Stimulated activated CD8-positive, alpha-beta memory T cell treated with anti-CD3 and anti-CD28 coated beads, Interleukin-12 subunit alpha, Interleukin-12 subunit beta, amount 100 ng/mL, for 4 hours (primary cell): ENCODE measurements at regions not wholly inside any gene's neighbourhood (a gene's known extent, or its start where the extent isn't known, plus 50 kb on each side); places are given as distances from the start of the nearest gene placed in this dataset.

Experiments
- DNase-seq: peaks from one replicate; pipeline ENCODE4 v3.0.0-alpha.2; 2020; ENCODE audit warnings: low read depth

DNA sequence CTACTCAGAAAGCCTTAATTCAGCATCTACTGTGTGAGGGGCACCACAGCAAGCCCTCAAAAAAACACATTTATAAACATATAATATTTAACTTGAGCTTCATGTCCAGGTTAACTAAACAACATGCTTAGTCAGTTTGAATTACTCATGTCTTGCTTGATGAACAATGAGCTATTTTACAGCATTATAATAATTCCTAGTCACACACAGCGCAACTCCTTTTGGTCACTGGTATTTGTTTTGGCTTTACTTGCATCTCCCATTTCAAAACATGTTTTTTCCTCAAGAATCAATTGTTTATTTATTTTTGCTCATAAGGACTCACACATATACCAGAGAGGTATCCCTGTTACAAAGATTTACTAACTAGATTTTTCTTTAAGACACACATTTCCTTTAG lies 616.7 kb upstream of the DAB2 start:
- DNase-seq: no peak

DNA sequence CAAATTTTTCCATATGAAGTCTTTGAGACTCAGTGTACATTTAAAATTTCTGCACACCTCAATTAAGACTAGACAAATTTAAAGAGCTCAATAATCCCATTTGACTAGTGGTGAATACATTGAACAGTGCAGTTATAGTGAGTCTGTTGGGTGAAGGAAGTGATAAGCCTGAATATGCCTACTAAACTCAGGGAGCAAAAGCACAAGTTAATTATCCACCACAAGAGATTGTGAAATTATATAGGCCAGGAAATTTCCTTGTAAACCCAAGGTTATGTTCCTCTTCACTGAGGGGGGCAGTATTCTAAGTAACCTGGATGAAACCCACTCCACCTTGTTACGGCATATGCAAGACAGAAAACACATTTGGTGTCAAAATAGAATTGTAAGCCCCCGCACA lies 612.9 kb upstream of the DAB2 start:
- no peak for DNase-seq

DNA sequence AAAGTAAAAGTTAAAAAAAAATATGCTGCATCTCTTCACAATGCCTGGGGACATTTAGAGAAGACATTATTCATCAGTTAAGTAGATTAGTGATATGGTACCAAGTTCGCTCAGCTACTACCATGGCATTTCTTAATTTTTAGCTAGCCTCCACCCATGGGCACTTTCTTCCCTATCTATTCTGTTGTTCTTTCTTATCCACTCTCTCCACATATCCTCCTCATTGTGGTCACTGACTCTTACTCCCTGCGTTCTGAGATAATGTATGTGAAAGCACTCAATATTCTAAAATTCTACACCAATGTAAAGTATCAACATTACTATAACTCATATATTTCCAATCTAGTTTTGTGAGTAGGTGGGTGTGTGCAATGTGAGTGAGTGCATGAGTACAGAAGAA lies 609.7 kb upstream of the DAB2 start:
- no peak for DNase-seq

GRCh38 chr5:40033411-40033810 lies 608.6 kb upstream of the DAB2 start:
- no peak for DNase-seq

GRCh38 chr5:40033009-40033408 lies 608.2 kb upstream of the DAB2 start:
- no peak for DNase-seq

DNA sequence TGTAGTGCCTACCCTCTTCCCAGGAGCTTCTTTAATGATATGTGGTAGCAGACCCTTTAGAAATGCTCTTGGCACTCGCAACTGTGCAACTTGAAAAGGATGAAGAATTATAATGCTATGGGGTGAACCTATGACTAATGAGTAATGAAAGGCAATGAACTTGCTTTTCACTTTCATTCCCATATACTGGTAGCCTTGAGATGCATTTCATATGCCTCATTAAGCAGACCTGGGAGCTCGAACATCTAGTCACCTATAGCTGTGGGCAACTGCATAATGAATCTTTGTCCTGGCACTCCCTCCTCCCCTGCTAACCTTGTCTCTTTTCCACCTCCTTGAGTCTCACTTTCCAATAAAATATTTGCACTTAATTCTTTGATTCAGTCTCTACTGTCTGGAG lies 605.9 kb upstream of the DAB2 start:
- DNase-seq: no peak

GRCh38 chr5:40029711-40030495 lies 605.1 kb upstream of the DAB2 start:
- DNase-seq: no peak

DNA sequence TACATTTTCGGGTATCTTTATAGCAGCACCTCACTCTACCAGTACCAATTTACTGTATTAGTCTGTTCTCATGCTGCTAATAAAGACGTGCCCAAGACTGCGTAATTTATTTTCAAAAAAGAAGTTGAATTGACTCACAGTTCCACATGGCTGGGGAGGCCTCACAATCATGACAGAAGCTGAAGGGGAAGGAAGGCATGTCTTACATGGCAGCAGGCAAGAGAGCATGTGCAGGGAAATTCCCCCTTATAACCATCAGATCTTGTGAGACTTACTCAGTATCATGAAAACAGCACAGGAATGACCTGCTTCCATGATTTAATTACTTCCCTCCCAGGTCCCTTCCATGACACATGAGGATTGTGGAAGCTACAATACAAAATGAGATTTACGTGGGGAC lies 602.6 kb upstream of the DAB2 start:
- no peak for DNase-seq

GRCh38 chr5:40025586-40025985 lies 600.8 kb upstream of the DAB2 start:
- DNase-seq: no peak

DNA sequence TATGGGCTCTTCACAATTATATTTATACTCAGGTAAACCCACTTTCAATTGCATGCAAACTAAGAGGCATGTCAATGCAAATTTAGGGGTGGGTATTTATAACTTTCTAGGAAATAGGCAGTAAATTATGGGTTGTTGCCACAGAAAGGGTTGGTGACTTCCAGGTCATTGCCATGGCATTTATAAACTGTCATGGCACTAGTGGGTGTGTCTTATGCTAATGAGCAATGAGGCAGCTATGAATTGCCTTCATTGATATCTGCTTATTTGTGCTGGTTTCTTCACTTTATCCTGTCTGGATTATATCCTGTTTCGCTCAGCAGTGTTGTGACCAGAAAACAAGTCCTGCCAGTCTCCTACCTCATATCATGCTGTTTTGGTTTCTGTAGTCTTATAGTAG lies 597.3 kb upstream of the DAB2 start:
- no peak for DNase-seq

GRCh38 chr5:40021007-40021406 lies 596.2 kb upstream of the DAB2 start:
- DNase-seq: no peak

- no peak for DNase-seq
These were observed 593.1 kb upstream of the DAB2 start for GRCh38 chr5:40017918-40018317.

DNA sequence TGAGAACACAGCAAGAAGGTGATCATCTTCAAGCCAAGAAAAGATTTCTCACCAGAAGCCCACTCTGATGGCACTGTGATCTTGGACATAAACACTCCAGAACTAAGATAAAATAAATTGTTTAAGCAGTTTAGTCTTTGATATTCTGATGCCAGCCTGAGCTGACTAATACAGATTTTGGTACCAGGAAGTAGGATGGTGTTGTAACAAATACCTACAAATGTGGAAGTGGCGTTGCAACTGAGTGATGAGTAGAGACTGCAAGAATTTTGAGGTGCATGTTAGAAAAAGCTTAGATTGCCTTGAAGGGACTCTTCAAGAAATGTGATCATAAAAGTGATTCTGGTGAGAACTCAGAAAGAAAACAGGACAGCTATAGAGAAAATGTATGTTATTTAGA lies 592.4 kb upstream of the DAB2 start:
- DNase-seq: no peak

- DNase-seq: no peak
These were observed 585.7 kb upstream of the DAB2 start for GRCh38 chr5:40010436-40010835.

DNA sequence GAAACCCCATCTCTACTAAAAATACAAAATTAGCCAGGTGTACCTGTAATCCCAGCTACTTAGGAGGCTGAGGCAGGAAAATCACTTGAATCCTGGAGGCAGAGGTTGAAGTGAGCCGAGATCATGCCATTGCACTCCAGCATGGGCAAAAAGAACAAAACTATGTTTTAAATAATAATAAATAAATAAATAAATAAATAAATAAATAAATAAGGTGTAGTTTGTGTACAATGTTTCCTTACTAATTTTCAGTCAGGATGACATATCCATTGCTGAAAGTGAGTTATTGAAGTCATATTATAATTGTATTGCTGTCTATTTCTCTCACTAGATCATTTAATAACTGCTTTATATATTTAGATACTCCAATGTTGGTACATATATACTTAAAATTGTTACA lies 581.5 kb upstream of the DAB2 start:
- no peak for DNase-seq

GRCh38 chr5:40001796-40002195 lies 577.0 kb upstream of the DAB2 start:
- no peak for DNase-seq

- DNase-seq: no peak
These were observed 573.7 kb upstream of the DAB2 start for GRCh38 chr5:39998518-39998917.

DNA sequence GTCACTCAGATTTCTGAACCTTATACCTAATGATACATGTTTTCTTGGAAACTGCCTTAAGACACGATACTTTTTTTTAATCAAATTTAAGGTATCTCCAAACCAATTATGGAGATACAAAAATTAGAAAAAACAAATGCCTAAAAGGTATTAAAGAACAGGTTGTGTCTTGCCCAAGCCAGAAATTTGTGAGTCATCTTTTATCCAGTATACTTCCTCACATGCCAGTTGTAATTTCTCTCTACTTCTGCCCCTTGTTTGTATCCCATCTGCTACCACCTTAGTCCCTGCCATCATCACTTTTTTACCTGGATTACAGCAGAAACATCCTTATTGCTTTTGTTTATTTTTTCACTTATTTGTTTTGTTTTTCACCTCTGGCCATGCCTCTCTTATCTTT lies 571.2 kb upstream of the DAB2 start:
- DNase-seq: no peak

- DNase-seq: no peak
These were observed 567.9 kb upstream of the DAB2 start for GRCh38 chr5:39992617-39993202.

GRCh38 chr5:39986614-39987013 lies 561.8 kb upstream of the DAB2 start:
- DNase-seq: no peak

- no peak for DNase-seq
These were observed 555.3 kb upstream of the DAB2 start for GRCh38 chr5:39980056-39980455.

GRCh38 chr5:39977066-39977655 lies 552.4 kb upstream of the DAB2 start:
- DNase-seq: no peak

DNA sequence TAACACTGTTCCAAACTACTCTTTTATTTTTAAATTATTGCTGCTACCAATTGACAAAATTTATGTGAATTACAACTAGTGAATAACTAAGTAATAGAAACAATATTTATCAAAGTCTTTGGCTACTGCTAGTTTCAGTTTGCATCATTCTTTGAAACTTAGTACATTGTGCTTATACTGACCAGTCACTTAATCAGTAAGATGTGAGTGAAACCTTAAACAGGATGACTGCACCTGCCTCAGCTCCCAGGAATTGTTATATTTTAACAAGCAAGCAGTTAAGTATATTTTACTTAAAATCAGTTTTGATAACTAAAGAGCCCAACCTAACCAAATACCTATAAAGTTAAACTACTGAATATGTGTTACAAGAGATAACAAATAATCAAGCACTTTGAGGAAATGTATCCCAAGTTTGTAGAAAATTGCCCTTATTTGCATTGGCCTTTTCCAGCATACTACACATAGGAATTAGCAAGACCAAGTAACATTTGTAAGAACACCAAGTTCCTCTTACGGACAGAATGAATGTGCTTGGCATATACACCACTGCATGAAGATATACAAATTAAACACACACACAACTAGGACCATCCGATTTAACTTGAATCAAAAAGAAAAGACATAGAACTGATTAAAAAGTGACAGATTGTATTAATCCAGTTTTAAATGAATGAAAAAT lies 545.5 kb upstream of the DAB2 start:
- no peak for DNase-seq
